Fibroblast of peridontal ligament (primary cell): ENCODE measurements at regions not wholly inside any gene's neighbourhood (a gene's known extent, or its start where the extent isn't known, plus 50 kb on each side); places are given as distances from the start of the nearest gene placed in this dataset.

ENCODE experiments used
- DNase-seq: peaks from one replicate; pipeline ENCODE4 v3.0.0-alpha.2; 2010; ENCODE audit errors: extremely low read depth

GRCh38 chr5:125325488-125326149 is 579.2 kb upstream of the ZNF608 start:
- DNase-seq = no peak

DNA sequence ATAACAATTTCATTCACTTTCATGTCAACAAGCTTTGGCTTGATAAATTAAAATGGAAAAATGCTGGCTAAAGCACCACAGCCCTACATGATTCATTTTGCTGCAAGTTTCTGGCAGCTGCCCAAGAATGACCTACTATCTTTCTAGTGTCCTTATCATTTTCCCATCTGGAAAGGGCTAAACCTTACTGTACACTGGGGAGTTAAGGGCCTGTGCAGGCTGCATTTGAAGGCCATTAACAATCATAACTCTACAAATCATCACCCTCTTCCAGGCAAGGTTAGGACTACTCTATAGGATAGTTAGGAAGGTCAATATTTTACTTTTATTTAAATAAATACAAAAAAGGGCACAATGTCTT is 579.7 kb upstream of the ZNF608 start:
- peak; percentile 89 for DNase-seq

DNA sequence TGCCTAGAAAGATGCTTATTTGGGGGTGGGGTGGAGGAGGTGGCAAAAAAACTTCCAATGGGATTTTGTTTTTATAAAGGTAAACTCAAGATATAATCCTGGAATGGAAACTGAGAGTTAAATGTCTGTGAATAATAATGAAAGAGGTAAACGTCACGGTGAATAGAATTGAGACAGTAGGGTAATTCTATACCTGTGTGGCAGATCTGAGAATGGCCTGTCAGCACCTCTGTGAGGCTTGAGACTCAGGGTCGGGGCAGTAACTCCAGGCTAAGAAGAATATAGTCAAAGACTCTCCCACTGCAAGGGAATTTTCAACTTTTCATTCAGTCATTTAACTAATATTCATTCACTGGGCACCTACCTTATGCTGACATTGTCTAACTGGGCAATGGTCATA is 581.2 kb upstream of the ZNF608 start:
- DNase-seq = no peak

GRCh38 chr5:125331987-125332598 is 585.7 kb upstream of the ZNF608 start:
- no peak for DNase-seq

GRCh38 chr5:125333416-125333815 is 587.0 kb upstream of the ZNF608 start:
- no peak for DNase-seq

- DNase-seq = peak; percentile 62
These were observed 590.0 kb upstream of the ZNF608 start for GRCh38 chr5:125336401-125336800.

- DNase-seq = no peak
These were observed 590.9 kb upstream of the ZNF608 start for GRCh38 chr5:125337294-125337693.

DNA sequence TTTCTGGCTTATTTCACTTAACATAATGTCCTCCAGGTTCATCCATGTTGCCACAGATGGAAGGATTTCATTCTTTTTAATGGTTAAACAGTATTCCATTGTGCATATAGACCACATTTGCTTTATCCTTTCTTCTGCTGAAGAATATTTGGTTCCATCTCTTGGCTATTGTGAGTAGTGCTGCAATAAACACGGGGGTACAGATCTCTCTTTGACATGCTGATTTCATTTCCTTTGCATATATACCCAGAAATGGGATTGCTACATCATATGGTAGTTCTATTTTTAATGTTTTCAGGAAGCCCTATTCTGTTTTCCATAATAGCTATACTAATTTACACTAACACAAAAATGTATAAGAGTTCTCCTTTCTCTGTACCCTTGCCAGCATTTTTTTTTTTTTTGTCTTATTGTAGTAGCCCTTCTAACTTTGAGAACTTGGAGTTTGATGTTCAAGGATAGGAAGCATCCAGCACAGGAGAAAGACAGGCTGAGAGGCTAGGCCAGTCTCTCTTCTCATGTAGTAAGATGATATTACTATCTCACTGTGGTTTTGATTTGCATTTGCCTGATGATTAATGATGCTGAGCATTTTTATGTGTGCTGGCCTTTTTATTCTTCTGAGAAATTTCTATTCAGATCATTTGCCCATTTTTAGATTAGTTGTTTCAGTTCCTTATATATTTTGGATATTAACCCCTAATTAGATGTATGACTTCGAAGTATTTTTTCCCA is 592.2 kb upstream of the ZNF608 start:
- DNase-seq = peak; percentile 23

DNA sequence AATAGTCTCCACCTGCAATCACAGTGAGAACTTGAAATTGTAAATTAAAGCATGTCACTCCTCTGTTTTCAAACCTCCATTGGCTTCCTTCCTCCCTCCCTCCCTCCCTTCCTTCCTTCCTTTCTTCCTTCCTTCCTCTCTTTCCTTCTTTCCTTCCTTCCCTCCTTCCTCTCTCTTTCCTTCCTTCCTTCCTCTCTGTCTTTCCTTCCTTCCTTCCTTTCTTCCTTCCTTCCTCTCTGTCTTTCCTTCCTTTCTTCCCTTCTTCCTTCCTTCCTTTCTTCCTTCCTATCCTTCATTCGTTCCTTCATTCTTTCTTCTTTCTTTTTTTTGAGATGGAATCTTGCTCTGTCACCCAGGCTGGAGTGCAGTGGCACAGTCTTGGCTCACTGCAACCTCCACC is 595.0 kb upstream of the ZNF608 start:
- DNase-seq = no peak

DNA sequence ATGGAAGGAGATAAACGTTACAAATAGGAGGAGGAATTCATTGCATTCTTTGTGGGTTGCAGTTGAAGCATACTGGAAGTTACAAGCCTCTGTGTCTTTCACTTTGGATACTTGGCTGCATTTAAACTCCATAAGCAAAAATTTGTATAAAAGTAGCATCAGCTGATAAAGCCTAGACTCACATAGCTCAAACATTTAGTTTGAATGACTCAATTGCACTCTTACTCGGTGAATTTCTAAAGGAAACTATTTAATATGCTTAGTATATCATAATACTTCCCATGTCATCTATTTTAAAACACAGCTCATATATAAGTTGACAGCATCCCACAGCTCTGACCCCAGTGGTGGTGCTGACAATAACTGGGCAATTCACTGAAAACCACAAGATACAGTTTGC is 596.6 kb upstream of the ZNF608 start:
- peak; percentile 73 for DNase-seq

GRCh38 chr5:125346316-125346715 is 599.9 kb upstream of the ZNF608 start:
- DNase-seq = no peak

DNA sequence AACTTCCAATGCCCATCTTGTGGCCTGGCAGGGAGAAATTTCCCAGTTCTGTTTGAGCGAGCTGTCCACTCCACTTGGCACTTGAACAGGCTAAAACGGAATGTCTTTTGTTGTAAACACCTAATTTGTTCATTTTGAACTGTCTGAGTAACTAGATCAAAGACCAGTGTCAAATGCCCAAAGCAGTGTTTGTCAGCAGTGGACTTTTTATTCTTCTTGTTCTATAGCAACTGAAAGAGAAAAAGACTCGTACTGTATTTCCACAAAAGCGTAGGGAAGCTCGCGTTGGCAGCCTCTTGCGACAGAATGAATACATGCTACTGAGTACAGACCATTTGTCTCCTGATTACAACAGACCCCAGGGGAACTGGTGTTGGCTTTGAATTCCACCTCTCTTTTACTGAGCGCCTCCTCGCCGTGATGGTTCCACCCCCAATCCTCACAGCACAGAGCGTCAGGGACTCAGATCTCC is 601.8 kb upstream of the ZNF608 start:
- DNase-seq = peak; percentile 88

GRCh38 chr5:125348936-125349831 is 602.7 kb upstream of the ZNF608 start:
- peak; percentile 70 for DNase-seq

DNA sequence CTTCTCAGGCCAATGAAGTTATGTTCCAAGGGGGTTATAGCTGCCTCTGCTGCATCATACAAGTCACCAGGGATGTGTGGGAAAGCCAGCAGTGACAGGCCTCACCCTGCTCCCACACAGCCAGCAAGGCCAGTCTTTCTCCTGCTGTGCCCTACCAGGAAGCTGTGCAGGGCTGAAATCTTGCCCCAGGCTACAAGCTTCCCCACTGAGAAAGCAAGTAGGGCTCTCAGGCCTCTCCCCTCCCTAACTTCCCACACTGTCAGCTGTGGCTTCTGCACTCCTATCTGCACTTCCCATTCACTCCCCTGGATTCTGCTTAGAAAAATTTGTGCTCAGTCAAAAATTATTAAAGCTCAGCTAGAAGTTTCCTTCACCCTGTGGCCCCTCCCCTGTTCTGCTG is 611.2 kb upstream of the ZNF608 start:
- no peak for DNase-seq

DNA sequence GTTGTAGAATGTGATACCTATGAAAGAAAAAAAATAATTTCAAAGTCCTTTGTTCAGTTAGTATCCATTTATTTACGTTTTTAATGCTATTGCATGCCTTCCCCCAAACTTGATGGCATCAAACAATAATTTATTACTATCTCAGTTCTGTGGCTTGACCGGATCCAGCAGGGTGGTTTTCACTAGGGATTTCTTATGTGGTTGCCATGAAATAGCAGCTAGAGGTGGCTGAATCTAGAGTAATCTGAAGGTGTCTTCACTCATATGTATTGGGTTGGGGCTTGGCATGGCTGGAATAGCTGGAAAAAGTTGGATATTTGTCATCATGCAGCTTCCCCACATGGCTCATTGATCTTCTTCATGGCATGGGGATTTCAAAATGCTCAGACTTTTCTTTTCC is 619.3 kb upstream of the ZNF608 start:
- DNase-seq = no peak

DNA sequence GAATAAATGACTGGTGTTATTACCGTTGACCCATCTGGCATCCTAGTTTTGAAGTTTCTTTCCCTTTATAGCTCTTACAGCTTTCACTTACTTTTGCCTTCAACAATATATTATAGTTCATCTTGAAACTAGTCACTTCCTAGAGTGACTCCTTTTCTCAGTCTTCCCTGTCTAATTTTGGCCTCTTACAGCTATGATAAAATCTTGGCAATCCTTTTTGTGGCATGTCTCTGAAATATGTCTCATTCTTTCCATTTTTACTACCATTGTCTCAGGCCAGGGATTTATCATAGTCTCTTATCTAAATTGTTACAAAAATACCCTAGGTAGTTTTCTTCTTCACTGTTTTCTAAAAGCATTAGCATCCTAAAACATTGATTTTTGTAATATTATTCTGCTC is 621.3 kb upstream of the ZNF608 start:
- DNase-seq = peak; percentile 36

DNA sequence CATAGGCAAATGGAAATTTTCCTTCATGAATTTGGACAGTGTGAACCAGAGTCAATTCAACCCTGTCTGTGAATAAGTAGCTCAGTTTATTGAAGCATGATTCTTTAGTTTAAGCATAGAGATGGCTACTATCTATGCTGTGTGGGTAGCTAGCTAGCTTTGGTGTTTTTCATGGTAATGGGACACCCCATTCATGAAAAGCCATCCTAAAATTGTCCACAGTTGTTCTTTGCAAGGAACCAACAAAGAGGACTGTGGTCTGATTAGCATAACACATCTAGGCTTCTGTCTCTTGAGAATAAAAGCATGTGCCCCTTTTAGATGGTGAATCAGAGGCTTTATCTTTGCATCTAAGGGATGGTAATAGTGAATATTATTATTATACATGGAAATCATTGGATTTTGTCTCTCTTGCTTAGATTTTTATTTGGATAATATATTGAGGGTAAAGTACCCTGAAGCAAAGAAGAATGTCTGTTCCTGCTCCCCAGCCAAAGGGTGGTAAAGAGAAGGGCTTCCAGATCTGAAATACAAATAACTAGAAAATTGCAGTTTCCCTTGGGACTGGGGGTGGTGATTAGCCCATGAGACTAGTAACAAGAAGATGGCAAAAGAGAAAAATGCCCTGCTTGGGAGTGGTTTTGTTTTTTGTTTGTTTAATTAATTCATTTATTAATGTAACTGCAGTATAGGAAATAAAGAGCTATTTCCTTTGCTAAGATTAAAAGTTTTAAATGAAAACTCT is 624.2 kb upstream of the ZNF608 start:
- DNase-seq = no peak

DNA sequence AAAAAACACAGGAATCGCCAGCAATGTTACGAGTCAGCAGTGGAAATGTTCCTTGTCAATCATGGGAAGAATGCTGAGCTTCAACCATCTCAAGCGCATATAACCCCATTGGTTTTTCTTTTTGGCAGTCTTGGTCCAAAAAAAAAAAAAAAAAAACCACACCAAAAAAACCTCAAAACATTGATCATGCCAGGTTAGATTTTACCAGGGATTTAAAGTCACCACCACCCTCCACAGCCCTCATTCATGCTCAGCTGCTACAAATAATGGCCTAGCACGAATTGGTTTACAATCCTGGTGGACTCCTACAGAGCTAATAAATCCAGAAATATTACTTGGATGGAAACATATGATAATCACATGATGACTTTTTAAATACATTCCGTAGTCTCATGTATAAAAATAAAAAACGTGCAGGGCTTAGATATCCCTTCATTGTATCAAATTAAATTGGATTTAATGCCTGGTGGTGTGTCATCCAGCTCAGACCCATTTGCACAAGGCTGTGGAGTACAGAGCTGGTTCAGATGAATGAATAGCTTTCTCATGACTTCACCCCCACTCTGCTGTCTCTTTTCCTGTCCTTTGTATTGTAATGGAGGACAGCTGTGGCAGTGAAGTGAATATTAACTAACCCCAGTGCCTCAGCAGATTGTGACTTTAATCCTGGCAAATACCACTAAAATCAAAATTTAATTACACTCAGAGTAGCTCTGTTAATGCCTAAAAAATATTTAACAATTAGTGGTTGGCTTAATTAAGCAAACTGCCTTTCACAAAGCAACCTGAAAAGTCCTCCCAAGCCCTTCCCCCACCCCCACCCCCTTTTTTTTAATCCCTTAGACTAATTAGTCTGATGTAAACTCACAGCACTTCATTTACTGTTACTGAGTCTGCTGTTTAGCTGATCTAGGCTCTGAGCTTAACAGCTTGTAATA is 626.5 kb upstream of the ZNF608 start:
- peak; percentile 58 for DNase-seq

- no peak for DNase-seq
These were observed 628.7 kb upstream of the ZNF608 start for GRCh38 chr5:125375143-125375542.

DNA sequence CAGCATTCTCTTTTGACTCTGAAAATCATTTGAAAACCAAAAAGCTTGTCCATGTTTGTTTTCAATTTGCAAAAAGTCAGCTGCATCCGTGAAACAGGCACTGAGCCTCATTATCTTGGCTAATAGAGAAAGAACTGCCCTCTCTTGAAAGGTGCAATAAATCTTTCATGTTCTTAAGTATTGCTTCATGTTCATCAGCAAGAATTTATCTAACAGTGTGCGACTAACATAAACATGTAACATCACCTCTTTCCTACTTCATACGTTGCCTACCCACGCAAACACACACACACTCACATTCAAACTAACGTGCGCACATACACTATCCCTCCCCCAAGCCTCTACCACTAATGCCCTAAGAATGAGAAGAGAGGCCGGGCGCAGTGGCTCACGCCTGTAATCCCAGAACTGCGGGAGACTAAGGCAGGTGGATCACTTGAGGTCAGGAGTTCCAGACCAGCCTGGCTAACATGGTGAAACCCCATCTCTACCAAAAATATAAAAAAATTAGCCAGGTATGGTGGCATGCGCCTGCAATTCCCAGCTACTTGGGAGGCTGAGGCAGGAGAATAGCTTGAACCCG is 629.7 kb upstream of the ZNF608 start:
- no peak for DNase-seq
